ENCODE measurements at regions not wholly inside any gene's neighbourhood (a gene's known extent, or its start where the extent isn't known, plus 50 kb on each side); places are given as distances from the start of the nearest gene placed in this dataset.
"Not testable (repeated sequence)": the region's sequence is repeated elsewhere in the genome, so short reads cannot be mapped to it uniquely, and the experiment has no call there.

DNA sequence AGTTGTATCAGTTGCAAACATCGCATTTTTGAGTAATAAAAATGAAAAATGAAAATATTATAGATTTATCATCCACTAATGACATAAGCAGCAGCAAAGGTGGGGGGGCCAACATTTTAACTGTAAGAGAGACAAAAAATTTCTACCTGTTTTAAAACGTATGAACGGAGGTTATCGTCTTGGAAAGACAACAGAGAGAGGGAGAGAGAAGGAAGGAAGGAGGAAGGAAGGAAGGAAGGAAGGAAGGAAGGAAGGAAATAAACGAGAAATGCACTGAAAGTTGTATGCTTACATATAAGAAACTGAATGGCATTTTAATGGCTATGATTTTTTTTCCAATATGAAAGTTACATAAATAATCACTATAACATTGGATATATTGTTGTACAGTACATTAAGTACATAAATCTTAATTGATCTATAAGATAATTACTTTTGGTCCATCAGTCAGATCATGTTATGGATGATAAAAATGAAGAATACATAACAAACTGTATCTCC, 862.8 kb upstream of the SLITRK1 start:
- Histone ChIP-seq H3K9me3 (ENCODE audit: control insufficient read depth, low read length) (no peaks in the 10 kb centered on the region), H3K4me1 (ENCODE audit: control insufficient read depth, insufficient read depth, low read length, poor library complexity, severe bottlenecking) (no peaks in the 10 kb centered on the region), H3K27me3 (replicated peaks; ENCODE audit: control insufficient read depth, insufficient read depth, low read length, poor library complexity, severe bottlenecking) (no peaks in the 10 kb centered on the region), H3K4me3 (ENCODE audit: insufficient read depth, low read depth, low read length, poor library complexity, severe bottlenecking) (no peak overlapping the region), H3K27ac (ENCODE audit: insufficient read depth, low read length, poor library complexity, severe bottlenecking) (no peak overlapping the region), H3K36me3 (ENCODE audit: control insufficient read depth, insufficient read depth, low read length) (no peaks in the 10 kb centered on the region)
- no peak for DNase-seq

DNA sequence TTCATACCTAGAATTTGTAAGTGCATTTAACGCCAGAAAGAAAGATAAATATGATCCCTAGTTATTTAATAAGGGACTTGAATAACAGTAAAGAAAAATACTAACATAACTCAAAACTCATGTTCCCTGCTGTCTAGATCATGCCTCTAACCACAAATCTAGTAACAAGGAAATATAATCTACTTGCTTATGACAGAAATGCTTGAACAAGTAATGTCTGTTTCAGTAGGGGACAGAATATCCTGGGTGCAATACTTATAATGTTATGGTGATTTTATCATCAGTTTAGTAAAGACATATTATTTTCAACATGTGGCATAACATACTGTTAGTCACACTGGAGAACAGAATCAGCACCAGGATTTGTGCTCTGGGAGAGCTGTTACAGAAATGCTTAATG, 861.9 kb upstream of the SLITRK1 start:
- Histone ChIP-seq H3K36me3 (ENCODE audit: control insufficient read depth, insufficient read depth, low read length) (no peaks in the 10 kb centered on the region), H3K27ac (ENCODE audit: insufficient read depth, low read length, poor library complexity, severe bottlenecking) (no peak overlapping the region), H3K9me3 (ENCODE audit: control insufficient read depth, low read length) (no peaks in the 10 kb centered on the region), H3K27me3 (replicated peaks; ENCODE audit: control insufficient read depth, insufficient read depth, low read length, poor library complexity, severe bottlenecking) (no peaks in the 10 kb centered on the region), H3K4me1 (ENCODE audit: control insufficient read depth, insufficient read depth, low read length, poor library complexity, severe bottlenecking) (no peaks in the 10 kb centered on the region), H3K4me3 (ENCODE audit: insufficient read depth, low read depth, low read length, poor library complexity, severe bottlenecking) (no peak overlapping the region)
- DNase-seq, result no peak

DNA sequence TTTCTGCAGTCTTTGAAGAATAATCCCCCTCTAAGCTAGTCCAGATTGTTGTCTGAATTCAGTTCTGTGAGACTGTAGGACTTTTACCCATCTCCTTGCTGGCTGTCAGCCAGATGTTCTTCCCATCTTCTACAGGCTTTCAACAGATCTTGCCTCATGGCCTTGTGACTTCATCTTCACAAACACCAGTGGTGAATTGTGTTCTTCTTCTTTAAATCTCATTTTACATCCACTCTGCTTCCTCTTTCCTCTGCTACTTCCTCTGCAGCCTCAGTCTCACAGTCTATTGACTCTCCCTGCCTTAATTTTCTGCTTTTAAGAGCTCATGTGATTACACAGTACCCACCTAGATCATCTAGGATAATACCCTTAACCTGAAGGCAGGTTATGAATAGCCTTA, 859.0 kb upstream of the SLITRK1 start:
- Histone ChIP-seq H3K27me3 (replicated peaks; ENCODE audit: control insufficient read depth, insufficient read depth, low read length, poor library complexity, severe bottlenecking) (no peaks in the 10 kb centered on the region), H3K27ac (ENCODE audit: insufficient read depth, low read length, poor library complexity, severe bottlenecking) (no peak overlapping the region), H3K4me3 (ENCODE audit: insufficient read depth, low read depth, low read length, poor library complexity, severe bottlenecking) (no peak overlapping the region), H3K36me3 (ENCODE audit: control insufficient read depth, insufficient read depth, low read length) (no peaks in the 10 kb centered on the region), H3K9me3 (ENCODE audit: control insufficient read depth, low read length) (no peaks in the 10 kb centered on the region), H3K4me1 (ENCODE audit: control insufficient read depth, insufficient read depth, low read length, poor library complexity, severe bottlenecking) (no peaks in the 10 kb centered on the region)
- no peak for DNase-seq

DNA sequence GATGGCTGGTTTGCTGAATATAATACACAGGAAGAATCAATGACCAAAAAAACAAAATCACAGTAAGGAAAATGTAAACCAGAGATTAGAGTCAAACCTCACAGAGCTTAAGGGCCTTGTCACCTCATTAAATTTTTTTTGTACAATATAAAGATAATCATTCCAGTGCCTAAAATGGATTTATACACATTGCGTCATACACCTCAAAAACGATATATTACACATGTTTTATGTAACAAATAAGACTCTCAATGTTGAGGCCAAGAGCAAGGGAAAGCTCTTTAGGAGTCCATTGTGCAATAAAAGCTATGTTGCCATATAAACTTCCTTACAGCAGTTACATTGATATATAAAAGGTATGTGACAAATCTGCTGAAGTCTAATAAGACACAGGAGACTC, 856.7 kb upstream of the SLITRK1 start:
- Histone ChIP-seq H3K9me3 (ENCODE audit: control insufficient read depth, low read length) (no peaks in the 10 kb centered on the region), H3K36me3 (ENCODE audit: control insufficient read depth, insufficient read depth, low read length) (no peaks in the 10 kb centered on the region), H3K4me1 (ENCODE audit: control insufficient read depth, insufficient read depth, low read length, poor library complexity, severe bottlenecking) (no peaks in the 10 kb centered on the region), H3K4me3 (ENCODE audit: insufficient read depth, low read depth, low read length, poor library complexity, severe bottlenecking) (no peak overlapping the region), H3K27ac (ENCODE audit: insufficient read depth, low read length, poor library complexity, severe bottlenecking) (no peak overlapping the region), H3K27me3 (replicated peaks; ENCODE audit: control insufficient read depth, insufficient read depth, low read length, poor library complexity, severe bottlenecking) (no peaks in the 10 kb centered on the region)
- DNase-seq, result no peak

DNA sequence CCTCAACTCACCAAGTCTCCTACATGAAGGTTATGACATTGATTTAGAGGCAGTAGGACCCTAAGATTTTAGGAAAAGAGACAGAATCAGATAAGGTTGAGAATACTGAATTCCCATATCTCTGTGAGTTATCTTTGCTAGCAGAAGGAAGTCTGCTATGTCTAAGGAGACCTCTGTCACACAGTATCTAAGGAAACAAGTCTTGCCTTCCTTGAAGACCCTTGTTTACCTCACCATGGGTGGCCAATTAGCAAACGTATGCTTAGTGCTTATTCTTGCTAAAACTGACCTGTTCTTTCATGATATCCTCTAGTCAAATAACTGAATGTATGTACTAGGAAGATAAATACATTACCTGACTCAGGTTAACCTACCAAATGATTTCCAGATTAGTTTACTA, 855.4 kb upstream of the SLITRK1 start:
- Histone ChIP-seq H3K4me1 (ENCODE audit: control insufficient read depth, insufficient read depth, low read length, poor library complexity, severe bottlenecking) (no peaks in the 10 kb centered on the region), H3K27ac (ENCODE audit: insufficient read depth, low read length, poor library complexity, severe bottlenecking) (no peak overlapping the region), H3K4me3 (ENCODE audit: insufficient read depth, low read depth, low read length, poor library complexity, severe bottlenecking) (no peak overlapping the region), H3K27me3 (replicated peaks; ENCODE audit: control insufficient read depth, insufficient read depth, low read length, poor library complexity, severe bottlenecking) (no peaks in the 10 kb centered on the region), H3K36me3 (ENCODE audit: control insufficient read depth, insufficient read depth, low read length) (no peaks in the 10 kb centered on the region), H3K9me3 (ENCODE audit: control insufficient read depth, low read length) (no peaks in the 10 kb centered on the region)
- no peak for DNase-seq

DNA sequence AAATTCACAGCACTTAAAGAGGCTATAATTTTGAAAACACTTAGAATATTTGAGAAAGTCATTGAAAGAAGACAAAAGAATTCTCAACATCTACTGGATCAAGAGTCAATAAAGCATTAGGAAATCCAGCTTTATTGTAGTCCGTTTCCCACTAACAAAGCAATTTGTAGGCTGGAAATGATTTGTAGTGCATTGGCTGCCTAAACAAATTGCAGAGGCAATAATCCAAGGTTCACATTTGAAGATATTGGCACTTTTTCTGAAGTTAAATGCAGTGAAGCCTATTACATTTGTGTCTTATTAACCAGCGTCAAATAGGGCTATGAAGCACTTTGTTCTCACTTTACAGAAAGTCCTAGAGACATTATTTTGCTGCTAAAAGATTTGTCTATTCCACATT, 848.1 kb upstream of the SLITRK1 start:
- Histone ChIP-seq H3K27ac (ENCODE audit: insufficient read depth, low read length, poor library complexity, severe bottlenecking) (no peak overlapping the region), H3K4me1 (ENCODE audit: control insufficient read depth, insufficient read depth, low read length, poor library complexity, severe bottlenecking) (no peaks in the 10 kb centered on the region), H3K36me3 (ENCODE audit: control insufficient read depth, insufficient read depth, low read length) (no peaks in the 10 kb centered on the region), H3K4me3 (ENCODE audit: insufficient read depth, low read depth, low read length, poor library complexity, severe bottlenecking) (no peak overlapping the region), H3K27me3 (replicated peaks; ENCODE audit: control insufficient read depth, insufficient read depth, low read length, poor library complexity, severe bottlenecking) (no peaks in the 10 kb centered on the region), H3K9me3 (ENCODE audit: control insufficient read depth, low read length) (no peaks in the 10 kb centered on the region)
- no peak for DNase-seq

DNA sequence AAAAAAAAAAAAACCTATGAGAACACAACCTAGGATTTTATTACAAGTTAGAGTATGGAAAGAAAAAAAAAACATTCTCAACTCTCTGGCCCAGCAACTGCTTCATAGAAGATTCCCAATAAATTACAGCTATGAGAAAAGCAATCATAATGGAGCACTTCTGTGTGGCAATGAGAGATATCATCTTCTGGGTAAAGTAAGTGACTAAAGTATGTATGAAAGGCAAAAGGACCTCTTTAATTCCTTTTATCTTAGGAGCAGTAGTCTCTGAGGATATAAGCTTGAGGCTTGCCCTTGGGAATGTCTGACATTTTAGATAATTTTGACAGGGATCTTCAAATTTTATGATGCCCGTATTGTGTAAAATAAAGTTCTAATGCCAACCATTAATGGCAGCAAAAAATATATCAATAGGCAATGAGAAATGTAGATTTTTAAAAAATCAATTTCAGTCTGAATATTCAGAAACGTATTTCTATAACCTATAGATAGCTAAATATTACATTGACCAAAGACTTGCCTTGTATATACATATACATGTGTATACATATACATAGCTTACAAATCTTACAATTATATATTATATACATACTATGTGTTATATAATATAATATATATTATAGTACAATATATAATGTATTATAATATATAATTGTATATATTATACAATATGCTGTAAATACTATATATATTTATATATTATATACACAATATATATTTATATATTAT, 823.9 kb upstream of the SLITRK1 start:
- DNase-seq, result no peak
- no peak overlapping the region for H3K4me3 ChIP-seq (ENCODE audit: insufficient read depth, low read depth, low read length, poor library complexity, severe bottlenecking)
- H3K4me1 ChIP-seq (ENCODE audit: control insufficient read depth, insufficient read depth, low read length, poor library complexity, severe bottlenecking), result no peaks in the 10 kb centered on the region
- no peaks in the 10 kb centered on the region for H3K9me3 ChIP-seq (ENCODE audit: control insufficient read depth, low read length)
- no peak overlapping the region for H3K27ac ChIP-seq (ENCODE audit: insufficient read depth, low read length, poor library complexity, severe bottlenecking)
- no peaks in the 10 kb centered on the region for H3K27me3 ChIP-seq (replicated peaks; ENCODE audit: control insufficient read depth, insufficient read depth, low read length, poor library complexity, severe bottlenecking)
- H3K36me3 ChIP-seq (ENCODE audit: control insufficient read depth, insufficient read depth, low read length), result no peaks in the 10 kb centered on the region

DNA sequence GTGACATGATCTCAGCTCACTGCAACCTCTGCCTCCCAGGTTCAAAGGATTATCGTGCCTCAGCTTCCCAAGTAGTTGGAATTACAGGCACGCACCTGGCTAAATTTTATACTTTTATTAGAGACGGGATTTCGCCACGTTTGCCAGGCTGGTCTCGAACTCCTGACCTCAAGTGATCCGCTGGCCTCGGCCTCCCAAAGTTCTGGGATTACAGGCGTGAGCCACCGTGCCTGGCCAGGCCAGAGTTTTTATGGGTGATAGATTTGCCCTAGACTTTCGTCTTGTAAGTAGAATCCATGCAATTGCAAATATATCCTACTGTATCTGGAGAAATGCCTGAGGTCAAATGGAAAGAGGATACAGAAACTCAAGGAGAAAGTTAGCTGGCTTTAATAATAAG, 819.9 kb upstream of the SLITRK1 start:
- Histone ChIP-seq H3K4me3 (ENCODE audit: insufficient read depth, low read depth, low read length, poor library complexity, severe bottlenecking) (no peak overlapping the region), H3K36me3 (ENCODE audit: control insufficient read depth, insufficient read depth, low read length) (no peaks in the 10 kb centered on the region), H3K27ac (ENCODE audit: insufficient read depth, low read length, poor library complexity, severe bottlenecking) (no peak overlapping the region), H3K27me3 (replicated peaks; ENCODE audit: control insufficient read depth, insufficient read depth, low read length, poor library complexity, severe bottlenecking) (no peaks in the 10 kb centered on the region), H3K4me1 (ENCODE audit: control insufficient read depth, insufficient read depth, low read length, poor library complexity, severe bottlenecking) (no peaks in the 10 kb centered on the region), H3K9me3 (ENCODE audit: control insufficient read depth, low read length) (no peaks in the 10 kb centered on the region)
- DNase-seq, result no peak

DNA sequence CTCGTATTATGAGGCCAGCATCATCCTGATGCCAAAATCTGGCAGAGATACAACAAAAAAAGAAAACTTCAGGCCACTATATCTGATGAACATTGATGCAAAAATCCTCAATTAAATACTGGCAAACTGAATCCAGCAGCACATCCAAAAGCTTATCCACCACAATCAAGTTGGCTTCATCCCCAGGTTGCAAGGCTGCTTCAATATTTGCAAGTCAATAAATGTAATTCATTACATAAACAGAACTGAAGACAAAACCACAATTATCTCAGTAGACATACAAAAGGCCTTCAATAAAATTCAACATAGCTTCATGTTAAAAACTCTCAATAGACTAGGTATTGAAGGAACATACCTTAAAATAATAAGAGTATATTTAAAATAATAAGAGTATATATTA, 815.3 kb upstream of the SLITRK1 start:
- H3K36me3 ChIP-seq (ENCODE audit: control insufficient read depth, insufficient read depth, low read length); H3K4me1 ChIP-seq (ENCODE audit: control insufficient read depth, insufficient read depth, low read length, poor library complexity, severe bottlenecking); H3K4me3 ChIP-seq (ENCODE audit: insufficient read depth, low read depth, low read length, poor library complexity, severe bottlenecking); H3K9me3 ChIP-seq (ENCODE audit: control insufficient read depth, low read length); H3K27ac ChIP-seq (ENCODE audit: insufficient read depth, low read length, poor library complexity, severe bottlenecking); DNase-seq; H3K27me3 ChIP-seq (replicated peaks; ENCODE audit: control insufficient read depth, insufficient read depth, low read length, poor library complexity, severe bottlenecking): not testable (repeated sequence)

DNA sequence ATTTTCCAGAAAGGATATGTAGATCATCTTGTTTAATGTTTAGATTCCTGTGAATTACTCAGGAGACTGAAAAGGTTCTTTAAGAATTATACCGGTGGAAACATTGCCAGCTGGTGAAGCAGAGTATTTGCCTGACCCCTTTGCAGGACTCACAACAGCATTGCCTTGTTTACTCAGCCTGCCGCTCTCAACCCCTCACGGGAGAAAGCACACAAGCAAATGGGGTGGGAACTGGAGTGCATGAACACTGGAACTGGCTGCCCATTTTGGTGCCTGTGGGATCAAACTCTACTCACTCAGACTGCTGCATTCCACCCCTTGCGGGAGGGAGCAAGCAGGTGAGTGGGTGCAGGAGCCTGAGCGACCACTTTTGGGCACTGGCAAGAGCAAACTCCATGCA, 804.7 kb upstream of the SLITRK1 start:
- H3K36me3 ChIP-seq (ENCODE audit: control insufficient read depth, insufficient read depth, low read length), result no peaks in the 10 kb centered on the region
- H3K27me3 ChIP-seq (replicated peaks; ENCODE audit: control insufficient read depth, insufficient read depth, low read length, poor library complexity, severe bottlenecking), result no peaks in the 10 kb centered on the region
- no peak overlapping the region for H3K27ac ChIP-seq (ENCODE audit: insufficient read depth, low read length, poor library complexity, severe bottlenecking)
- DNase-seq, result no peak
- no peak overlapping the region for H3K4me3 ChIP-seq (ENCODE audit: insufficient read depth, low read depth, low read length, poor library complexity, severe bottlenecking)
- no peaks in the 10 kb centered on the region for H3K4me1 ChIP-seq (ENCODE audit: control insufficient read depth, insufficient read depth, low read length, poor library complexity, severe bottlenecking)
- H3K9me3 ChIP-seq (ENCODE audit: control insufficient read depth, low read length), result no peaks in the 10 kb centered on the region
